Right lobe of liver (tissue), 4 donors: ENCODE measurements at regions not wholly inside any gene's neighbourhood (a gene's known extent, or its start where the extent isn't known, plus 50 kb on each side); places are given as distances from the start of the nearest gene placed in this dataset.

ENCODE experiments used
- POLR2A ChIP-seq: fragments of 450-650 bp; IDR thresholded peaks from one replicate; pipeline ENCODE4 v1.6.1; 2017; ENCODE audit warnings: antibody characterized with exemption, mild to moderate bottlenecking
- TF ChIP-seq, protein P1 (sequence below), 4 donors: fragments of 200-600 bp in 3 of 4; fragments of 450-650 bp in 1 of 4; IDR thresholded peaks; one replicate each; pipeline versions ENCODE4 v1.5.1 to v1.8.0; 2016 to 2022; ENCODE audit warnings: antibody characterized with exemption in 4 of 4, mild to moderate bottlenecking in 2 of 4
- donor health status: DM: no; HTN: no; CAD: no.
- donor health status: DM: no; HTN: no; CAD: no.
- donor health status: DM: no; HTN: yes; CAD: no.

GRCh38 chr4:82099928-82100579 lies 273.7 kb downstream of the HNRNPD start:
- TF ChIP-seq, protein P1, sequence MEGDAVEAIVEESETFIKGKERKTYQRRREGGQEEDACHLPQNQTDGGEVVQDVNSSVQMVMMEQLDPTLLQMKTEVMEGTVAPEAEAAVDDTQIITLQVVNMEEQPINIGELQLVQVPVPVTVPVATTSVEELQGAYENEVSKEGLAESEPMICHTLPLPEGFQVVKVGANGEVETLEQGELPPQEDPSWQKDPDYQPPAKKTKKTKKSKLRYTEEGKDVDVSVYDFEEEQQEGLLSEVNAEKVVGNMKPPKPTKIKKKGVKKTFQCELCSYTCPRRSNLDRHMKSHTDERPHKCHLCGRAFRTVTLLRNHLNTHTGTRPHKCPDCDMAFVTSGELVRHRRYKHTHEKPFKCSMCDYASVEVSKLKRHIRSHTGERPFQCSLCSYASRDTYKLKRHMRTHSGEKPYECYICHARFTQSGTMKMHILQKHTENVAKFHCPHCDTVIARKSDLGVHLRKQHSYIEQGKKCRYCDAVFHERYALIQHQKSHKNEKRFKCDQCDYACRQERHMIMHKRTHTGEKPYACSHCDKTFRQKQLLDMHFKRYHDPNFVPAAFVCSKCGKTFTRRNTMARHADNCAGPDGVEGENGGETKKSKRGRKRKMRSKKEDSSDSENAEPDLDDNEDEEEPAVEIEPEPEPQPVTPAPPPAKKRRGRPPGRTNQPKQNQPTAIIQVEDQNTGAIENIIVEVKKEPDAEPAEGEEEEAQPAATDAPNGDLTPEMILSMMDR (IDR thresholded peaks at IDR 0.05): no peak
- no peak for TF ChIP-seq POLR2A
